HG03432 (cell line): ENCODE measurements at regions not wholly inside any gene's neighbourhood (a gene's known extent, or its start where the extent isn't known, plus 50 kb on each side); places are given as distances from the start of the nearest gene placed in this dataset.

ENCODE experiments used
- ATAC-seq: cut with Tn5 transposase; IDR thresholded peaks from one replicate; pipeline ENCODE4 v1.9.1; 2021; ENCODE audit warnings: mild to moderate bottlenecking, moderate library complexity; ENCODE audit not compliant: unreplicated experiment

DNA sequence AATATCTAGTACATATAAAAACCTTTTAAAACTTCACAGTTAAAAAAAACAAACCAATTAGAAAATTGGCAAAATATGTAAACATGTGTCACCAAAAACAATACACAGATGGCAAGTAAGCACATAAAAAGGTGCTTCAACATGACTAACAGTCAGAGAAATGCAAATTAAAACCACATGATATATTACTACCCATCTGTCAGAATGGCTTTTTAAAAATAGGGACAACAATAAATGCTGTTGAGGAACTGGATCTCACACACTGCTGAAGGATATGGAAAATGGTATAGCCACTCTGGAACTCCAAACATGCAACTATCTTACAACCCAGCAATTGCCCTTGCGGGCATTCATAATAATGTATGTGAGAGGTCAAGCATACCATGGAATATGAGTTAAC, 1153.6 kb downstream of the FLRT2 start:
- ATAC-seq: no peak

DNA sequence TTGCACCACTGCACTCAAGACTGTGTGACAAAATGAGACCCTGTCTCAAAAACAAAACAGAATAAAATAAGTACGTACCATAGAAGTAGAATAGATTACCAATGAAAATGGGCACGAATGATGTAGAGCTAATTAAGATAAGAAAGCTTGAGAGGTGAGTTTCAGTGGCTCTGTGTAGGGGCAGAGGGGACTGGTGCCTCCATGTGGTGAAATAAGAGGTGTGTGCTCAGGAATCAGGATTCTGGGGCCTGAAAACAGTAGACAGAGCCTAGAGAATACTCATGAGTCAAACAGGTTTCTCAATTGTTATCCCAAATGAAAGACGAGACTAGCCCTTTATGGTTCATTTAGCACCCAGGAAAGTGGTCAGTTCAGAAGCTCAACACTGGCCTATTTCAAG, 1145.1 kb downstream of the FLRT2 start:
- ATAC-seq: no peak

- ATAC-seq: no peak
Measured at GRCh38 chr14:86673523-86673969, 1143.6 kb downstream of the FLRT2 start.

- no peak for ATAC-seq
Measured at GRCh38 chr14:86672080-86672479, 1142.1 kb downstream of the FLRT2 start.

GRCh38 chr14:86665975-86666374, 1136.0 kb downstream of the FLRT2 start:
- ATAC-seq: no peak

DNA sequence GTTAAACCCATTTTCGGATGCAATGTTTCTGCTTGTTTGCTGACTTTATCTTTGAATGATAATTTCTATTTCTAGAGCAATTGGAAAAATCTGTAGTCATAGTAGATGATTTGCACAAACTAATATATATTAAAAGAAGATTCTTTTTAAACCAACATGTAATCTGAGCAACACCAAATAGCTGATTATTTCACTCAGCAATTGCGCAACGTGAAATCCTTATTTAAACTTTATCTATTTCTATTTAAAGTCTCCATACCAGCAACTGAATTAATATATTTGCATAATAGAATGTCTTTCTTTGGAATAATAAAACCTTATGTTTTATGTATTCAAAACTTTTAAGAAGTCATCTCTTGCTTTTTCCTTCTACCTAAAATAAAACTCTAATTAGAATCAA, 1132.4 kb downstream of the FLRT2 start:
- no peak for ATAC-seq

DNA sequence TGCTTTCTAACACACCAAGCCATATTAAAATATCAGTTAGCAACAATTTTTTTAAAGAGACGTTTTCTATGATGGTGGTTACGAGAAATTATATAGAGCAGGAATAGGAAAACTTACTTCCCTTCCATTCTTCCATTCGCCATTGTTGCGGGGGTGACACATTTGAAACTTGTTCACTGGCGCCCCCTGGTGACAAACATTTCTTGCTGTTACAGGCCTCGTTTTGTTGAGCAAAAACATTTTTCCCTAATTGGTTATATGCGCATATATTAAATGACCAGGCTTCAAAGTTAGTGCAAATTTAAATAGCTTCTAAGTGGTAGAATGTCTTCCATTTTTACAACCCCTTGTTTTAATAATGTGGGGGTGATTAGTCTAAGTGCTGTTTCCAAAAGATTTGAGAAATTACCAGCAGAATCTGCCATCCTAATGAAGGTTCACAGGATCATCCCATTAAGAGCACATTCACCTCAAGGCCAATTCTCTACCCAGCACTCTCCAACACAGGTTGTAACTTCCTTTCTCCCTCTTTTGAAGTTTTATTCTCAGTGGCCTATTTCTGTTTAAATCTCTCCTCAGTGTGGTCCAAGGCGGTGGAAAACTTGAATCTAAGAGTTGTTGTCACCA, 1124.7 kb downstream of the FLRT2 start:
- peak; percentile 47 for ATAC-seq

DNA sequence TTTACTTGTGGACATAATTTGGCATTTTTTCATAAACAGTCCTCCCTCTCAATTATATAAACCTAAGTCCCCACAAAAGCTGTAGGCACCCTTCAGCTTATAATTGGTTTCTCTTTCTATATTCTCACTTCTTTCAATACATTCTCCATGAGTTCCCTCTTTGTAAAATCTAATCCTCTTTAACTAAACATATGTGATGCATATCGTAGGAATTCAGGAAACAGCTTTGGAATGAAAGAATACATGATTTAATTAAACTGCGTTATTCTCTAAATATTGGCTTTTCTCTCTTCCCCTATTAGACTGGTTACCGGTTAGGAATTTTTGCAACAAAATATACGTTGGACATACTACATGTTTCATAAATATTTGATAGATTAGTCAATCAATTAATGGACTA, 1122.6 kb downstream of the FLRT2 start:
- no peak for ATAC-seq

GRCh38 chr14:86646696-86647690, 1117.0 kb downstream of the FLRT2 start:
- ATAC-seq: no peak

GRCh38 chr14:86646125-86646524, 1116.2 kb downstream of the FLRT2 start:
- ATAC-seq: no peak

DNA sequence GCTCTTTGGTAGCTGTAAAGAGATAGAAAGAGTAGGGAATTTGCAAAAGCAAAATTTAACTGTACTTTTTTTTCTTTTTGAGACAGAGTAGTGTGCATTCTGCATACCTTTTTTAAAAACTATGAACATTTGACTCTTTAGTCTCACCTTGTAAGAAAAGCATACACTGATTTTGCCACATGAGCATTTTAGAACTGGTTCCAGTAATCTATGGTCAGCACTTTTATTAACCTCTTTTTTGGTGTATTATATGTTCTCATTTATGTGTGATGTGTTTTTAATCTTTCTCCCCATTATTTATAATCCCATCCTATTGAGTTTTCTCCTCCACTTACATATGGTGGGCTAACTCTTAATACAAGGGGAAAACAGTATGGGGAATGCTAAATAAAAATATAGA, 1111.4 kb downstream of the FLRT2 start:
- no peak for ATAC-seq

DNA sequence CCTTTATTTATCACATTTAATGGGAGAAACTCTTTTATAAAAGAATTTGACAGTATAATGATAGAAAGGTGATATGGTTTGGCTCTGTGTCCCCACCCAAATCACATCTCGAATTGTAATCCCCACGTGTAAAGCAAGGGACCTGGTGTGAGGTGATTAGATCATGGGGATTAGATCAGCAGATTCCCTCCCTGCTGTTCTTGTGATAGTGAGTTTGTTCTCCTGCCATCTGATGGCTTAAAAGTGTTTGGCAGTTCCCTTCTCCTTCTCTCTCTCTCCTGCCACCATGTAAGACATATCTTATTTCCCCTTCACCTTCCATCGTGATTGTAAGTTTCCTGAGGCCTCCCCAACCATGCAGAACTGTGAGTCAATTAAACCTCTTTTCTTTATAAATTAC, 1110.3 kb downstream of the FLRT2 start:
- no peak for ATAC-seq

DNA sequence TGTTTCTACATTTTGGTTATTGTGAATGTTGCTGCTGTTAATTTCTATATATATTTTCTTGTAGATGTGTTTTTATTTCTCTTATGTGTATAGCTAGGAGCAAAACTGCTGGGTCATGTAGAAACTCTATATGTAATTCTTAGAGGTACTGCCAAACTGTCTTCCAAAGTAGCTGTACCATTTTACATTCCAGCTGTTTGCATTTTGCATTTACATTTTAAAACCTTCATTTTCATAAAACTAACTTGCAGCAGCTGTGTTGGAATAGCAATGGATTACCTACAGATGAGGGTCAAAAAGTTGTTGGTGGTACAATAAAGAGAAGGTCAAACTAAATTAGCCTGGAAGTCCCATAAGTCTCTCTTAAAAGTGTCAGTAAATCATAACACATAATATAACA, 1109.7 kb downstream of the FLRT2 start:
- no peak for ATAC-seq

DNA sequence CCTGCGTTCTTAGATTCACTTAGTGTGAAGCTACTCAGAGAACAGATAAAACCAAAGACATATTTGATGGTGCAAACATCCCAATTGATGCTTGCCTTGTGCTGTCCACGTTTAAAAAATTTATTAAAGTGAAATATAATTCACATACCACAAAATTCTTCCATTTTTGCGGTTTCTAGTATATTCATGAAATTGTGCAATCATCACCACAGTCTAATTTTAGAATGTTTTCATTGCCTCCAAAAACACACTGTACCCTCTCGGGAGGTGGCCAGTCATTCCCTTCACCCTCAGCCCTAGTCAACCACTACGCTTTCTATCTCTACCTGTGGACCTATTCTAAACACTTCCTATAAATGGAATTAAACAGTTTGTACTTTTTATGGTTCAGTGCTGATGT, 1109.2 kb downstream of the FLRT2 start:
- no peak for ATAC-seq

DNA sequence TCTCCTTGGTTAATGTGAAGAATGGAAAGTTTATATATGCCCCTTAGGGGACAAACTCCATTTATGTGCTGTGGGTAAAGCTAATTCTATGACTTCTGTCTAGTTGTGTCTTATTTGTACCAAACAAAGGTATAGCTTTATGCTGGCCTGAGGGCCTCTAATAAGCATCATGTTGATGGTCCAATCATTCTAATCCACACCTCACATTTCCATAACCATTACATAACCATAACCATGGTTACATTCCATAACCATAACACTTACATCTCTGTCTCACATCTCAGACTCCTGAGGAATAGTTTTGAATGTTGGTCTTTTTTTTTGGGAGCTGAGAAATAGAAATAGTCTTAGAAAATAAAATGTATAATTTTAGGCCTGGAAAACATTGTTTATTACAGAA, 1097.1 kb downstream of the FLRT2 start:
- ATAC-seq: no peak

DNA sequence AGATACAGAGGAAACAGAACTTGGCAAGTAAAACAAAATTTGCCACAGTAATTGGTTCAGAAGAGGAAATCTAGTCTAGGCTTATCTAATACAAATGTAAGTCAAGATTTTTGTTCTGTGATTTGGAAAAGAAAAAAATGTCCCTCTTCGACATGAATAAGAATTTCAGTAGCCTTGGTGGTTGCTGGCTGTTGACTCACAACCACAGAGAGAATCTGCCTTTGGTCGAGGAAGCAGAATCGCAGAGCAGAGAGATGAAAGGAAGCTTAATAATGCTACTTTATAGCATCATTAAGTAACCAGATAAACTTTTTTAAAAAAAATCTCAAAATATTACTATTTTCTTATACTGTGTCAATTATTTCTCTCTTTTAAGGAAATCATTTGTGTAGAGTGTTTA, 1096.6 kb downstream of the FLRT2 start:
- no peak for ATAC-seq

GRCh38 chr14:86625637-86626036, 1095.7 kb downstream of the FLRT2 start:
- ATAC-seq: no peak

- no peak for ATAC-seq
Measured at GRCh38 chr14:86619726-86620125, 1089.8 kb downstream of the FLRT2 start.

DNA sequence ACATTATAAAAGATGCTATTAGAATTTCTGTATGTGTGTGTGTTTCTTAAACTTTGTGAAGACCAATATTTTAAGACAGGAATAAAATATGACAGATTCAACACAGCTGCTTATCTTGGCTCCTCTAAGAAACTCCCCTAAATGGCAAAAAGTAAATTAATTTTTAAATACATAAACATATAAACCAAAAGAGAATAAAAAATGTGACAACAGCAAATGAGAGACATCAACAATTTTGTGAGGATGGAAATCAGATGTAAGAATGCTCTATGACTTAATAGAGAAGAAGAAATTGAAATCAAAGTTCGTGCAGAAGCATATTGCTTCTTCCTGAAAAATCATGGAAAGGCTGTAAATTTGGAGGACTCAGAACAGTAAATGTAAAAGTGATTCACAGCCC, 1083.8 kb downstream of the FLRT2 start:
- no peak for ATAC-seq

DNA sequence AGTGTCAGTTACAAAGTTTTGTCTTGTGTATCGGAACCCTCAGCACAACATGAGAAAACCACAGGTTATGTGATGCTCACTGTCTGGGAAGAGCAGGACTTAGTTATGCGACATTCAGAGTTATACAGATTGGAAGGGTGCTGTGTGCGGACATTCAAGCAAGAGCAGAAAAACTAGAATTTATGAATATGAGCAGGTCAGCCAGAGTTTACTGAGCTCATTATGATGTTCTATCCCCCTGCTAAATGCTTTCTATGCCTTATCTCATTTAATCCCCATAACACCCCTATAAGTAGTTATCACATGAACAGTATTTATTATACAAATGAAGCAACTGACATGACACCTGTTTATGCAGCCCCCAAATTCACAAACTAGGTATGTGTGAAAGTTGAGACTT, 1083.2 kb downstream of the FLRT2 start:
- no peak for ATAC-seq

- ATAC-seq: no peak
Measured at GRCh38 chr14:86604561-86604960, 1074.6 kb downstream of the FLRT2 start.

GRCh38 chr14:86602263-86602662, 1072.3 kb downstream of the FLRT2 start:
- no peak for ATAC-seq
